H1 (cell line): ENCODE measurements at regions not wholly inside any gene's neighbourhood (a gene's known extent, or its start where the extent isn't known, plus 50 kb on each side); places are given as distances from the start of the nearest gene placed in this dataset.

Source experiments
- CTCF ChIA-PET: fragments of 300-600 bp; sonication (Branson Sonifier 250); formaldehyde crosslinking; loops from one replicate; lab custom pipeline; 2021; ENCODE audit not compliant: partially characterized antibody; lab: Charles Lee
- POLR2A ChIA-PET: fragments of 300-600 bp; sonication (Branson Sonifier 250); formaldehyde crosslinking; loops from one replicate; lab custom pipeline; 2021; ENCODE audit warnings: inconsistent platforms; ENCODE audit not compliant: partially characterized antibody; lab: Charles Lee
- DNase-seq, 2 experiments: peaks; one replicate each; pipeline versions ENCODE4 v3.0.0 to v3.0.0-alpha.2; 2010 to 2022; ENCODE audit warnings: low spot score in 2 of 2, low read depth in 1 of 2, mixed read lengths in 1 of 2
- FAIRE-seq: peaks from 2 replicates; lab custom pipeline; 2011; peaks lifted over from hg19 to GRCh38; lab: Jason Lieb, UNC
- H2AFZ ChIP-seq: 2 replicates; pipeline ENCODE4 v1.8.1; 2012; ENCODE audit warnings: low read length, inconsistent platforms
- H2AK5ac ChIP-seq: 2 replicates; pipeline ENCODE4 v1.6.1; 2013; ENCODE audit warnings: low read depth, low read length
- H2BK120ac ChIP-seq: replicated peaks from 2 replicates; pipeline ENCODE3; 2013; ENCODE audit warnings: low read depth, low read length, inconsistent platforms
- H2BK12ac ChIP-seq: 2 replicates; pipeline ENCODE4 v1.6.1; 2013; ENCODE audit warnings: low read depth, low read length
- H2BK15ac ChIP-seq: 2 replicates; pipeline ENCODE4 v1.6.1; 2013; ENCODE audit warnings: low read length
- H2BK20ac ChIP-seq: 2 replicates; pipeline ENCODE4 v1.6.1; 2013; ENCODE audit warnings: low read length
- H2BK5ac ChIP-seq: 2 replicates; pipeline ENCODE4 v1.6.1; 2013; ENCODE audit warnings: low read depth, low read length
- H3K14ac ChIP-seq: 2 replicates; pipeline ENCODE4 v1.6.1; 2013; ENCODE audit warnings: inconsistent platforms; ENCODE audit not compliant: insufficient read length
- H3K18ac ChIP-seq: 2 replicates; pipeline ENCODE4 v1.6.1; 2013; ENCODE audit warnings: low read length; ENCODE audit errors: extremely low read depth
- H3K23ac ChIP-seq: 2 replicates; pipeline ENCODE4 v1.6.1; 2013; ENCODE audit warnings: inconsistent platforms; ENCODE audit not compliant: insufficient read length
- H3K23me2 ChIP-seq: 2 replicates; pipeline ENCODE4 v1.6.1; 2013; ENCODE audit warnings: low read depth, low read length
- H3K27ac ChIP-seq: 2 replicates; pipeline ENCODE4 v1.6.1; 2011; ENCODE audit warnings: low read depth, low read length, inconsistent platforms
- H3K27me3 ChIP-seq, 4 experiments: replicated peaks in 1 of 4; 1 replicate in 1 of 4; 2 replicates in 3 of 4; pipeline versions ENCODE4 v1.6.1 to v1.8.1; 2011 to 2013; ENCODE audit warnings: low read length in 3 of 4, mild to moderate bottlenecking in 3 of 4, inconsistent platforms in 2 of 4, mixed read lengths in 2 of 4, moderate library complexity in 1 of 4; ENCODE audit not compliant: control insufficient read depth in 3 of 4, insufficient read depth in 3 of 4; ENCODE audit errors: extremely low read depth in 1 of 4
- H3K36me3 ChIP-seq, 4 experiments: 2 replicates each; pipeline versions ENCODE4 v1.6.1 to v1.8.1; 2011 to 2013; ENCODE audit warnings: mild to moderate bottlenecking in 4 of 4, low read length in 3 of 4, moderate library complexity in 2 of 4, control low read depth in 1 of 4, inconsistent platforms in 1 of 4; ENCODE audit not compliant: insufficient read depth in 4 of 4, control insufficient read depth in 2 of 4
- H3K4ac ChIP-seq: replicated peaks from 2 replicates; pipeline ENCODE3; 2013; ENCODE audit warnings: low read length, low read depth, mixed read lengths, inconsistent platforms; ENCODE audit not compliant: insufficient read length
- H3K4me1 ChIP-seq, 4 experiments: replicated peaks in 1 of 4; 1 replicate in 1 of 4; 2 replicates in 3 of 4; pipeline versions ENCODE4 v1.6.1 to v1.8.1; 2011 to 2013; ENCODE audit warnings: low read length in 3 of 4, inconsistent platforms in 2 of 4, mixed read lengths in 1 of 4; ENCODE audit not compliant: insufficient read depth in 4 of 4, control insufficient read depth in 3 of 4
- H3K4me2 ChIP-seq, 2 experiments: 2 replicates each; pipeline versions ENCODE4 v1.6.1 to v1.8.1; 2011 to 2013; ENCODE audit warnings: low read depth in 2 of 2, low read length in 2 of 2, control low read depth in 1 of 2, inconsistent platforms in 1 of 2, mild to moderate bottlenecking in 1 of 2; ENCODE audit not compliant: insufficient read depth in 1 of 2
- H3K4me3 ChIP-seq, 4 experiments: fragments of 200-600, 300-600 bp in 1 of 4; sonication (generic), shearing (Covaris generic), sonication (Bioruptor Twin) in 1 of 4; 2 replicates each; pipeline versions ENCODE4 v1.5.1 to v1.8.1; 2011 to 2016; ENCODE audit warnings: low read length in 4 of 4, low read depth in 3 of 4, control low read depth in 2 of 4, inconsistent platforms in 2 of 4, mild to moderate bottlenecking in 2 of 4, mixed read lengths in 1 of 4, moderate library complexity in 1 of 4; ENCODE audit not compliant: insufficient read depth in 2 of 4; ENCODE audit errors: extremely low read depth in 1 of 4
- H3K56ac ChIP-seq: replicated peaks from 2 replicates; pipeline ENCODE3; 2013; ENCODE audit warnings: low read depth, mild to moderate bottlenecking, mixed read lengths, low read length, inconsistent platforms; ENCODE audit not compliant: insufficient read length
- H3K79me1 ChIP-seq: 2 replicates; pipeline ENCODE4 v1.6.1; 2013; ENCODE audit warnings: low read depth, low read length, control low read depth
- H3K79me2 ChIP-seq, 2 experiments: 2 replicates each; pipeline versions ENCODE4 v1.6.1 to v1.8.1; 2012 to 2013; ENCODE audit warnings: low read length in 2 of 2, mild to moderate bottlenecking in 2 of 2, inconsistent platforms in 1 of 2; ENCODE audit not compliant: insufficient read depth in 2 of 2, control insufficient read depth in 1 of 2
- H3K9ac ChIP-seq, 4 experiments: replicated peaks in 1 of 4; 1 replicate in 1 of 4; 2 replicates in 3 of 4; pipeline versions ENCODE4 v1.6.1 to v1.8.1; 2011 to 2013; ENCODE audit warnings: low read depth in 3 of 4, low read length in 3 of 4, control low read depth in 2 of 4, mild to moderate bottlenecking in 2 of 4, moderate library complexity in 2 of 4, inconsistent platforms in 1 of 4; ENCODE audit errors: extremely low read depth in 1 of 4
- H3K9me3 ChIP-seq, 2 experiments: 2 replicates each; pipeline versions ENCODE4 v1.6.1 to v1.8.1; 2012 to 2013; ENCODE audit warnings: mild to moderate bottlenecking in 2 of 2, moderate library complexity in 2 of 2, control low read depth in 1 of 2, inconsistent platforms in 1 of 2, low read depth in 1 of 2, low read length in 1 of 2, mixed read lengths in 1 of 2; ENCODE audit not compliant: insufficient read depth in 2 of 2
- H4K20me1 ChIP-seq, 2 experiments: replicated peaks in 1 of 2; 2 replicates each; pipeline versions ENCODE3 to v1.8.1; 2011 to 2013; ENCODE audit warnings: inconsistent platforms in 2 of 2, low read length in 2 of 2, mild to moderate bottlenecking in 1 of 2; ENCODE audit not compliant: insufficient read depth in 2 of 2, control insufficient read depth in 1 of 2
- H4K5ac ChIP-seq: 2 replicates; pipeline ENCODE4 v1.6.1; 2013; ENCODE audit warnings: low read length, low read depth, mixed read lengths, inconsistent platforms; ENCODE audit not compliant: insufficient read length
- H4K8ac ChIP-seq: 2 replicates; pipeline ENCODE4 v1.8.0; 2013; ENCODE audit warnings: mild to moderate bottlenecking, moderate library complexity, low read length, inconsistent platforms; ENCODE audit not compliant: insufficient read depth; ENCODE audit errors: extremely low read depth
- H4K91ac ChIP-seq: replicated peaks from 2 replicates; pipeline ENCODE3; 2013; ENCODE audit warnings: low read length, mixed read lengths, inconsistent platforms; ENCODE audit not compliant: insufficient read length
- CHD1 ChIP-seq: IDR thresholded peaks from 2 replicates; pipeline ENCODE4 v1.6.1; 2012; ENCODE audit warnings: low read depth, low read length, improper control_type of control experiment
- HDAC6 ChIP-seq: IDR thresholded peaks from one replicate; pipeline ENCODE4 v1.7.1; 2012; ENCODE audit warnings: low read depth, mild to moderate bottlenecking, inconsistent platforms, low read length, moderate library complexity
- WGBS, 2 experiments: shearing (Covaris generic) in 1 of 2; methylation state at CpG; one replicate each; pipeline versions ENCODE4 v1.1.6 to v1.1.7; 2013 to 2015; ENCODE audit warnings: low lambda C conversion rate in 2 of 2, mixed read lengths in 2 of 2, inconsistent platforms in 1 of 2, low coverage in 1 of 2, missing lambda C conversion rate in 1 of 2; ENCODE audit not compliant: insufficient replicate concordance in 2 of 2, insufficient coverage in 1 of 2, insufficient read length in 1 of 2; ENCODE audit errors: extremely low coverage in 1 of 2, missing lambda C conversion rate in 1 of 2; 5-methylcytosine and 5-hydroxymethylcytosine counted together

DNA sequence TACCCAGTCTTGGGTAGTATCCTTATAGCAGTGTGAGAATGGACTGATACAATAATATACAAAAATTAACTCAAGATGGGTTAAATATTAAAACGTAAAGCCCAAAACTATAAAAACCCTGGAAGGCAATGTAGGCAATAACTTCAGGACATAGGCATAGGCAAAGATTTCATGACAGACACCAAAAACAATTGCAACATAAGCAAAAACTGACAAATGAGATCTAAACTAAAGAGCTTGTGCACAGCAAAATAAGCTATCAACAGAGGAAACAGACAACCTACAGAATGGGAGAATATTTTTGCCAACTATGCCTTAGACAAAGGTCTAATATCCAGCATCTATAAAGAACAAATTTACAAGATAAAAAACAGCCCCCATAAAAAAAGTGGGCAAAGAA, 204.8 kb upstream of the CCDC54 start:
- Histone ChIP-seq H3K27ac (no peak overlapping the region), H3K79me2 (no peaks in the 10 kb centered on the region), H3K23me2 (no peaks in the 10 kb centered on the region), H2BK12ac (no peak overlapping the region), H4K20me1 (no peaks in the 10 kb centered on the region), H2BK20ac (no peak overlapping the region), H3K56ac (no peak overlapping the region), H3K79me1 (no peaks in the 10 kb centered on the region), H3K14ac (no peak overlapping the region), H3K4me3 (no peak overlapping the region), H3K27me3 (no peaks in the 10 kb centered on the region), H2BK120ac (no peak overlapping the region), H3K4me2 (no peak overlapping the region), H3K23ac (no peak overlapping the region), H3K9ac (no peak overlapping the region), H3K18ac (no peak overlapping the region), H2AK5ac (no peak overlapping the region), H3K9me3 (peaks cover 5 to 12% of the 10 kb centered on the region in 2 experiments; a peak in 3 of 4 replicates), H3K4ac (no peak overlapping the region), H4K5ac (no peak overlapping the region), H4K8ac (no peak overlapping the region), H2BK15ac (no peak overlapping the region), H2AFZ (no peak overlapping the region), H3K4me1 (no peaks in the 10 kb centered on the region), H3K36me3 (no peaks in the 10 kb centered on the region), H2BK5ac (no peak overlapping the region), H4K91ac (no peak overlapping the region)
- POLR2A ChIA-PET, result no interaction called here
- DNase-seq (no peak), FAIRE-seq (no peak)
- WGBS, 2 experiments, result 81% methylated on average over 1 of the region's 1 CpG; no CpG with 5 or more reads in 1 of the 2 experiments
- TF ChIP-seq CHD1, result no peak
- TF ChIP-seq HDAC6, result no peak
- CTCF ChIA-PET, result no interaction called here
